K562 (cell line): ENCODE measurements at regions not wholly inside any gene's neighbourhood (a gene's known extent, or its start where the extent isn't known, plus 50 kb on each side); places are given as distances from the start of the nearest gene placed in this dataset.

ENCODE experiments used
- ZC3H4 ChIP-seq: sonication (generic); formaldehyde crosslinking; IDR thresholded peaks from 2 replicates; pipeline ENCODE4 v1.9.0; 2021; ENCODE audit warnings: missing genetic modification reagents, borderline replicate concordance
- ZNF274 ChIP-seq: IDR thresholded peaks from 2 replicates; pipeline ENCODE4 v1.6.1; 2011; ENCODE audit warnings: low read depth, mild to moderate bottlenecking, low read length, moderate library complexity, borderline replicate concordance
- TF ChIP-seq, protein P1 (sequence below), 3 experiments: IDR thresholded peaks in 2 of 3; conservative IDR thresholded peaks in 1 of 3; 2 replicates each; pipeline ENCODE4 v1.5.1; 2011 to 2012; ENCODE audit warnings: low read length in 3 of 3, mild to moderate bottlenecking in 3 of 3, control low read depth in 2 of 3, improper control_type of control experiment in 1 of 3, inconsistent platforms in 1 of 3, low read depth in 1 of 3, mixed read lengths in 1 of 3, moderate library complexity in 1 of 3; ENCODE audit not compliant: insufficient read depth in 2 of 3

DNA sequence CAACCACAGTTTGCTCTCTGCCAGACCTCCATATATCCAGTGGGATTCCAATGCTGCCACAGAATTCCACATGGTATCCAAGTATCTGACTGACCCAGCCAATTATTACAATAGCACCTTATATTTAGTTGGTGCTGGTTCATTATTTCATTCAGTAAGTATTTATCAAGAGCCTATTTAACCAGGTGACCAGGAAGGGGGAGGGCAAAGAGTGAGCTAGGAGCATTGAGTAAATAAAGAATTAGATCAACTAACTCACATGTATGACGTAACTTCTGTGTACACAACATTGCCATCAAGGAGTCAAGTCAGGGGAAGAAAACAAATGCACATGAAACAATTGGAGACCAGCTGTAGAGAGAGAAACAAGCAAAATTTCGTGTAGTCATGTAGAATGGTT lies 207.1 kb upstream of the PAPPA start:
- no peak for TF ChIP-seq ZC3H4
- TF ChIP-seq, protein P1, sequence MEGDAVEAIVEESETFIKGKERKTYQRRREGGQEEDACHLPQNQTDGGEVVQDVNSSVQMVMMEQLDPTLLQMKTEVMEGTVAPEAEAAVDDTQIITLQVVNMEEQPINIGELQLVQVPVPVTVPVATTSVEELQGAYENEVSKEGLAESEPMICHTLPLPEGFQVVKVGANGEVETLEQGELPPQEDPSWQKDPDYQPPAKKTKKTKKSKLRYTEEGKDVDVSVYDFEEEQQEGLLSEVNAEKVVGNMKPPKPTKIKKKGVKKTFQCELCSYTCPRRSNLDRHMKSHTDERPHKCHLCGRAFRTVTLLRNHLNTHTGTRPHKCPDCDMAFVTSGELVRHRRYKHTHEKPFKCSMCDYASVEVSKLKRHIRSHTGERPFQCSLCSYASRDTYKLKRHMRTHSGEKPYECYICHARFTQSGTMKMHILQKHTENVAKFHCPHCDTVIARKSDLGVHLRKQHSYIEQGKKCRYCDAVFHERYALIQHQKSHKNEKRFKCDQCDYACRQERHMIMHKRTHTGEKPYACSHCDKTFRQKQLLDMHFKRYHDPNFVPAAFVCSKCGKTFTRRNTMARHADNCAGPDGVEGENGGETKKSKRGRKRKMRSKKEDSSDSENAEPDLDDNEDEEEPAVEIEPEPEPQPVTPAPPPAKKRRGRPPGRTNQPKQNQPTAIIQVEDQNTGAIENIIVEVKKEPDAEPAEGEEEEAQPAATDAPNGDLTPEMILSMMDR (IDR thresholded peaks at IDR 0.05 in 2 of 3, conservative IDR thresholded peaks at IDR 0.05 in 1 of 3; ENCODE audit: insufficient read depth in 2 of 3, low read depth in 1 of 3, low read length in 3 of 3): no peak
- TF ChIP-seq ZNF274: no peak
